Breast epithelium (tissue), 3 donors: ENCODE measurements at regions not wholly inside any gene's neighbourhood (a gene's known extent, or its start where the extent isn't known, plus 50 kb on each side); places are given as distances from the start of the nearest gene placed in this dataset.
"Not testable (repeated sequence)": the region's sequence is repeated elsewhere in the genome, so short reads cannot be mapped to it uniquely, and the experiment has no call there.

ENCODE experiments used
- CTCF ChIP-seq, 3 donors: fragments of 450-650 bp; IDR thresholded peaks; one replicate each; pipeline ENCODE4 v1.5.1; 2016 to 2017; ENCODE audit warnings: antibody characterized with exemption in 3 of 3, mild to moderate bottlenecking in 3 of 3, moderate library complexity in 3 of 3
- POLR2A ChIP-seq: fragments of 450-650 bp; IDR thresholded peaks from one replicate; pipeline ENCODE4 v1.6.1; 2016; ENCODE audit warnings: antibody characterized with exemption, mild to moderate bottlenecking, moderate library complexity
- POLR2AphosphoS5 ChIP-seq, 3 donors: sonication (generic); formaldehyde crosslinking; IDR thresholded peaks; one replicate each; pipeline ENCODE4 v1.6.1; 2017; ENCODE audit warnings: antibody characterized with exemption in 3 of 3

GRCh38 chr2:8333832-8334187, 348.0 kb upstream of the ID2 start:
- TF ChIP-seq CTCF (IDR thresholded peaks at IDR 0.05); POLR2A; POLR2AphosphoS5 (IDR thresholded peaks at IDR 0.05): not testable (repeated sequence)
